ENCODE measurements at regions not wholly inside any gene's neighbourhood (a gene's known extent, or its start where the extent isn't known, plus 50 kb on each side); places are given as distances from the start of the nearest gene placed in this dataset.

- DNase-seq, result no peak
These were observed 84.3 kb downstream of the MCFD2 start for GRCh38 chr2:46831051-46831868.

- DNase-seq, result no peak
These were observed 86.2 kb downstream of the MCFD2 start for GRCh38 chr2:46829231-46829995.

DNA sequence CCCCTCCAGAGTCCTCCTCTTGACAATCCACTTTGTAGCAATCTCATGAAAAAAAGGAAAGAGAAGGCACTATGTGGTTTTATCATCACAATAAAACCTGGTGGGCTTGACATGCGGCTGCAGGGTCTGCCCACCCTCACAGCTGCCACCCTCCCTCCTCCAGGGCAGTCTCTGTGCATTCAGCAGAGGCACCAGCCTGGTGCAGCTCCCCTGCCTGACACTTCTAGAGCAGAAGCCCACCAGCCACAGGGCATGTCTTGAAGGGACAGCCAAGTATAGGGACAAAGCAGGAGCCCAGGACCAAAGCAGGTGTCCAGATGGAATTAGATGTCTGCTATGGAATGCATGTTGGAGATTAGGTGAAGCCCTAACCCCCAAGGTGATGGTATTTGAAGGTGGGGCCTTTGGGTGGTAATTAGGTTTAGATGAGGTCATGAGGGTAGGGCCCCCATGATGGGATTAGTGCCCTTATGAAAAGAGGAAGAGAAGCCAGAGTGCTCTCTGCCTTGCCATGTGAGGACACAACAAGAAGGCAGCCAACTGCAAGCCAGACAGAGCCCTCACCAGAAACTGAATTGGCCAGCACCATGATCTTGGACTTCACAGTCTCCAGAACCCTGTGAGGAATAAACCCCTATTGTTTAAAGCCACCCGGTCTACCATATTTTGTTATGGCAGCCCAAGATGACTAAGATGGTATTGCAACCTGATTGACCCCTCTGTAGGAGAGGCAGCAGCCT lies 86.9 kb downstream of the MCFD2 start:
- no peak for DNase-seq

GRCh38 chr2:46828135-46828438 lies 87.5 kb downstream of the MCFD2 start:
- DNase-seq, result no peak

DNA sequence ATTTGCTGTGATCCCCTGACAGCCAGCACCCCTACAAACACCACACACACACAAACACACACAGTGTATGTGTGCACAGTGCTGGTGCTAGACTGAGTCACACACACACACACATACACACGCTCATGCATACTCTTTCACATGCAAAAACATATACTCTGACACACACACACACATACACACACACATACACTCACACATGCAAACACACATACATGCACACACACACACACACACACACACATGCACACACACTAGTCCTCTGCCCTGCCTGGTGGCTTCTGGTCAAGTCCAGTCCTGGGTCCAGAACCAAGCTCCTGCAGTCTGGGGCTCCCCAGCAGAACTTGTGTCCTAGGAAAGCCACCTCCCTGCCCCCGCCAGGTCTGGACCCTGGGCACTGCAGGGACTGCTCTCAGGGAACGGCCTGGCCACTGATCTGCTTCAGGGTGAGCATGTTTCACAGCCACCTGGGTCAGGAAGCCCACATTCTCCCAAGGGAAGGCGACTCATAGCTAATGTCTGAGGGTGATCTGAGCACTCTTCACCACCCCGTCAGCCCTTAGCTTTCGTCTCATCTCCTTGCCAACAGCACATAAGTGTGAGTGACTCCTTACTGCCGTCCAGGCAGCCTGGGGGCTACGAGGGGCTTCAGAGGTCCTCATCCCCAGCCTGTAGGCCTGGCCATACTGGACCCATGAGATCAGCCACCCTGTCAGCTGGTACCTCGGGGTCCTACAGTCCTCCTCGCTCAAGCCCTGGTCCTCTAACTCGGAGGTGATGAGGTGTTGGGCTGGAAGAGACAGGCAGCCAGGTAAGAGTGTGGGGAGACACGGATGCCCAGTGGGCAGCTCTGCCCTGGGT lies 88.1 kb downstream of the MCFD2 start:
- DNase-seq, result peak; percentile 39

GRCh38 chr2:46826569-46827245 lies 88.9 kb downstream of the MCFD2 start:
- no peak for DNase-seq

DNA sequence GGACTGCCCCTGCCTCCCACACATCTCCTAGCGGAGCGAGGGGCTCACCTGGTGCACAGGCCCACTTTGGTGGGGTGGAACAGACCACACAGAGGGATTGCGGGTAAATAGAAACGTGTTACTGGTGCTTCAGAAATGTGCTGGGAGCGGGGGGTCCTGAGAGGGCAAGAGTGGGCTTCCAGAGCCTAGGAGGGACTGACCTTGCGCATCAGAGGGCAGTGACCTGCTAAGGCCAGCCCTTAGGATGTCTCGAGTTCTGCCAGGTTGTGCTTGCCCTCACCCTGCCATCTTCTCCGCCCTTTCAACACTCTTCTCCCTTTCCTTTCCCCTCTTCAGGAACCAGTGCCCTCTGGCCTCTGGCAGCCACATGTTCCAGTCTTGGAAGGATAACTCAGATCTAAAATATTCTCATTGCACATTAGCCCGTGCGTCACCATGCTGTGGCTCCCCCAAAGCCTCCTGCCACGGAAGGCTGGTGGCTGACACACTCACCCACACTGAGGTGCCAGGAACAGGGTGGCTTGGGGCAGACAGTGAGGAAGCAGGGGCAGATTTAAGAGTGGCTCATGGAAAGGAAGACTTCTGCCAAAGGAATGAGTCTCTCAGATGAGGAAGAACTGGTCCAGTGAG lies 89.6 kb downstream of the MCFD2 start:
- no peak for DNase-seq

DNA sequence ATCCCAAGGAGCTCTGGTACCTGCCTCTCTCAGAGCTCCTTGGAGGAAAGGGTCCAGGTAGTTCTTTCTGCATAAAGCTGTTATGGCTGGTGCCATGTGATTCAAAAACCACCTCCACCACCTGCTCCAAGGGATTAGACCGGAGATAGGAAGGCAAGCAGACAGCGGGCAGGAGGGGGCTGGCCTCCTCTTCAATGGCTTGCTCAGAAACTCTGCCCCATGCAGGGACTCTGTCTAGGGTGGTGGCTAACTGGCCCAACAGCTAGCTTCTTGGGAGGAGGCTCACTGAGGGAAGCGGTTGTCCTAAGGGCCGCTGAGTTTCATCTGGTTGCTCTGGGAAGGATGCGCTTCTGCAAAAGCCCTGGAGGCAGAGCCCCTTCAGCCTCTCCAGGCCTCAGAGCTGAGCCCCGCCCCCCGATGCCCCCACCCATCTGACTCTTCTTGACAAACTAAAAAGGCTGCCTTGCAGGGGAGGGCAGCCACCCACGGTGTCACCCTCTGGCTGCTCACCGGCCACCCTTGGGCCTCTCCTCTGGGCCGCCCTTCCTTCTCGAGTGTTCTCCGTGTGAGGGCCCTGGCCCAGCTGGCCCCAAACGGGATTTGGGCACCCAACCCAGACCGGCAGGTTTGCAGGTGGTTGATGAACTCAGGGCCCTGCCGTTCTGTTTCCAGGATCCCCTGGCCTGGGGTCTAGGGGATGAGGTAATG lies 90.2 kb downstream of the MCFD2 start:
- no peak for DNase-seq

- DNase-seq, result peak; percentile 19
These were observed 91.0 kb downstream of the MCFD2 start for GRCh38 chr2:46824611-46825010.

- no peak for DNase-seq
These were observed 94.0 kb downstream of the MCFD2 start for GRCh38 chr2:46821600-46821999.

GRCh38 chr2:46818819-46819218 lies 96.8 kb downstream of the MCFD2 start:
- DNase-seq, result no peak

GRCh38 chr2:46818141-46818621 lies 97.4 kb downstream of the MCFD2 start:
- DNase-seq, result no peak

GRCh38 chr2:46816846-46817726 lies 98.5 kb downstream of the MCFD2 start:
- no peak for DNase-seq

- no peak for DNase-seq
These were observed 99.3 kb downstream of the MCFD2 start for GRCh38 chr2:46816151-46816845.

DNA sequence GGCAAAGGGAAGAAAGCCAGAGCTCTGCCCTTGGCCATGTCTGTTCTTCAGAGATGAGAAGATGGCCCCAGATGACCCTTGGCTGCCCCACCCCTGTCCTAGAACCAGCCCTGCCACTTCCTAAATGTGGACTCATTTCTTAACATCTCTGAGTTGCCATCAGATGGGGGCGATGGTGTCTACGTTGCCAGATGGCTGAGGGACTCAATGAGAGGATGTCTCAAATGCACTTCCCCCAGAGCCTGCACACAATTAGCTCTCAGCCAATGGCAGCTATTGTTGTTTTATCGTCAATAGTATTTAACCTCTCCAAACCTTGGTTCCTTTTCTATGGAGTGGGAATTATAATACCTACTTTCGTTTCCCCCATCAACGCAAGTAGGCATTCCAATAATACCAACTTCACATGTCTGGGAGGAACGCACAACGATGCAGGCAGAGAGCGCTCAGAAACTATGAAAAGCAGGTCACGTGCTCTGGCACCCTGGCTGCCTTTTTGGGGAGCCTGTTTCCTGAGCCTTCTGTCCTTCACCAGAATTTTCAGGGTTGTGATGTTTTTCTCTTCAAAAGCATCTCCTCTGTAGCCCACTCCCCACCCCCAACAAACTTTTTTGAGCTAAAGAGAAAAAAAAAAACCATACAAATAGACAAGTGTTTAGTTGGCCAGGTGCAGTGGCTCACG lies 100.3 kb downstream of the MCFD2 start:
- DNase-seq, result peak; percentile 82

- peak; percentile 94 for DNase-seq
These were observed 101.2 kb downstream of the MCFD2 start for GRCh38 chr2:46814160-46814961.

DNA sequence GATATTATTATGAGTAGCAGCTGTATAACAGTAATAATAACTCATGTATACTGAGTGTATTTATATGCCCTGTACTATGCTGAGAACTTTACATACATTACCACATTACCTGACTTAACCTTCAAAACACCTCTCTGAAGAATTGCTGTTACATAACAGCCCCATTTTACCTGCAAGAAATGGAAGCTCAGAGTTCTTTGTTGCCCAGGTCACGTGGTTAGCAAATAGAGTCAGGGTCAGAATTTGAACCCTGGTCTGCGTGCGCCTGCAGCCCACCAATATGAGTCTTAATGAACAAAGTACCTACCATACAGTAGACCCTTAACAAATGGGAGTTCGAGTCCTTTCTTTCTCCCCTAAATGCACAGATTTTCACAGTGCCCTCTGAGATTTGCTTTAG lies 101.9 kb downstream of the MCFD2 start:
- DNase-seq, result no peak
